Gastroesophageal sphincter (tissue), 3 donors: ENCODE measurements at regions not wholly inside any gene's neighbourhood (a gene's known extent, or its start where the extent isn't known, plus 50 kb on each side); places are given as distances from the start of the nearest gene placed in this dataset.

ENCODE experiments used
- POLR2A ChIP-seq, 2 donors: fragments of 450-650 bp; IDR thresholded peaks; one replicate each; pipeline ENCODE4 v1.6.1; 2017; ENCODE audit warnings: antibody characterized with exemption in 2 of 2, mild to moderate bottlenecking in 2 of 2, moderate library complexity in 1 of 2
- TF ChIP-seq, protein P1 (sequence below), 4 experiments: fragments of 200-600 bp in 2 of 4; fragments of 450-650 bp in 2 of 4; sonication (generic) in 1 of 4; IDR thresholded peaks; one replicate each; pipeline ENCODE4 v1.5.1; 2017 to 2019; ENCODE audit warnings: antibody characterized with exemption in 4 of 4, mild to moderate bottlenecking in 2 of 4, moderate library complexity in 2 of 4

DNA sequence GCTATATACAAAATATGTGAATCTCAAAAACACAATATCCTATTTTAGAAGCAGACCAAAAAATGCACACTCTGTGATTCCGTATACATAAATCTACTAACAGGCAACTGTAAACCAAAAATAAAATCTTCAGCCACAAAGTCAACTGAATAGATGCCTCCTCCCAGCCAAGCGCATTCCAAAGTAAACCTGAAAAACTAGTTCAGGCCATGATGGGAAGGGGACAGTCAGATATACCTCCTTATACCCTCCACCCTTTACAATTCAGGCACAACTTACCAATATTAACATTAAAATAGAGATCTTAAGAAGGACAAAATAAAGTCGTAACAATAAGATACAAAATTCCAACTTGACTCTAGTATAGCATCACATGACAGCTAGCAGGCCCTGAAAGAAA, 1604.5 kb upstream of the NUDT12 start:
- TF ChIP-seq, protein P1, sequence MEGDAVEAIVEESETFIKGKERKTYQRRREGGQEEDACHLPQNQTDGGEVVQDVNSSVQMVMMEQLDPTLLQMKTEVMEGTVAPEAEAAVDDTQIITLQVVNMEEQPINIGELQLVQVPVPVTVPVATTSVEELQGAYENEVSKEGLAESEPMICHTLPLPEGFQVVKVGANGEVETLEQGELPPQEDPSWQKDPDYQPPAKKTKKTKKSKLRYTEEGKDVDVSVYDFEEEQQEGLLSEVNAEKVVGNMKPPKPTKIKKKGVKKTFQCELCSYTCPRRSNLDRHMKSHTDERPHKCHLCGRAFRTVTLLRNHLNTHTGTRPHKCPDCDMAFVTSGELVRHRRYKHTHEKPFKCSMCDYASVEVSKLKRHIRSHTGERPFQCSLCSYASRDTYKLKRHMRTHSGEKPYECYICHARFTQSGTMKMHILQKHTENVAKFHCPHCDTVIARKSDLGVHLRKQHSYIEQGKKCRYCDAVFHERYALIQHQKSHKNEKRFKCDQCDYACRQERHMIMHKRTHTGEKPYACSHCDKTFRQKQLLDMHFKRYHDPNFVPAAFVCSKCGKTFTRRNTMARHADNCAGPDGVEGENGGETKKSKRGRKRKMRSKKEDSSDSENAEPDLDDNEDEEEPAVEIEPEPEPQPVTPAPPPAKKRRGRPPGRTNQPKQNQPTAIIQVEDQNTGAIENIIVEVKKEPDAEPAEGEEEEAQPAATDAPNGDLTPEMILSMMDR (IDR thresholded peaks at IDR 0.05) = no peak
- TF ChIP-seq POLR2A (IDR thresholded peaks at IDR 0.05) = no peak
